ENCODE measurements at regions not wholly inside any gene's neighbourhood (a gene's known extent, or its start where the extent isn't known, plus 50 kb on each side); places are given as distances from the start of the nearest gene placed in this dataset.

- Histone ChIP-seq H4K91ac (replicated peaks; ENCODE audit: insufficient read length, low read length) (no peak overlapping the region), H2AK5ac (ENCODE audit: low read depth, low read length) (no peak overlapping the region), H2BK12ac (ENCODE audit: low read depth, low read length) (no peak overlapping the region), H3K23ac (ENCODE audit: insufficient read length) (no peak overlapping the region), H4K20me1 (replicated peaks in 1 of 2; ENCODE audit: control insufficient read depth in 1 of 2, insufficient read depth in 2 of 2, low read length in 2 of 2) (no peaks in the 10 kb centered on the region), H4K5ac (ENCODE audit: insufficient read length, low read depth, low read length) (no peak overlapping the region), H3K79me1 (ENCODE audit: low read depth, low read length) (no peaks in the 10 kb centered on the region), H3K4me2 (ENCODE audit: insufficient read depth in 1 of 2, low read depth in 2 of 2, low read length in 2 of 2) (no peak overlapping the region), H2BK20ac (ENCODE audit: low read length) (no peak overlapping the region), H2AFZ (ENCODE audit: low read length) (no peak overlapping the region), H3K4ac (replicated peaks; ENCODE audit: insufficient read length, low read depth, low read length) (no peak overlapping the region), H3K14ac (ENCODE audit: insufficient read length) (no peak overlapping the region), H2BK120ac (replicated peaks; ENCODE audit: low read depth, low read length) (no peak overlapping the region), H3K4me3 (ENCODE audit: extremely low read depth in 1 of 4, insufficient read depth in 2 of 4, low read depth in 3 of 4, low read length in 4 of 4) (no peak overlapping the region), H3K27ac (ENCODE audit: low read depth, low read length) (no peak overlapping the region), H2BK5ac (ENCODE audit: low read depth, low read length) (no peak overlapping the region), H2BK15ac (ENCODE audit: low read length) (no peak overlapping the region), H3K9me3 (ENCODE audit: insufficient read depth in 2 of 2, low read depth in 1 of 2, low read length in 1 of 2) (no peaks in the 10 kb centered on the region), H3K27me3 (replicated peaks in 1 of 4; ENCODE audit: control insufficient read depth in 3 of 4, extremely low read depth in 1 of 4, insufficient read depth in 3 of 4, low read length in 3 of 4) (no peaks in the 10 kb centered on the region), H4K8ac (ENCODE audit: extremely low read depth, insufficient read depth, low read length) (no peak overlapping the region), H3K9ac (replicated peaks in 1 of 4; ENCODE audit: extremely low read depth in 1 of 4, low read depth in 3 of 4, low read length in 3 of 4) (no peak overlapping the region), H3K36me3 (ENCODE audit: control insufficient read depth in 2 of 4, insufficient read depth in 4 of 4, low read length in 3 of 4) (no peaks in the 10 kb centered on the region), H3K79me2 (ENCODE audit: control insufficient read depth in 1 of 2, insufficient read depth in 2 of 2, low read length in 2 of 2) (no peaks in the 10 kb centered on the region), H3K23me2 (ENCODE audit: low read depth, low read length) (no peaks in the 10 kb centered on the region), H3K56ac (replicated peaks; ENCODE audit: insufficient read length, low read depth, low read length) (no peak overlapping the region), H3K18ac (ENCODE audit: extremely low read depth, low read length) (no peak overlapping the region), H3K4me1 (replicated peaks in 1 of 4; ENCODE audit: control insufficient read depth in 3 of 4, insufficient read depth in 4 of 4, low read length in 3 of 4) (no peaks in the 10 kb centered on the region)
- TF ChIP-seq EGR1 (IDR thresholded peaks at IDR 0.05; ENCODE audit: borderline replicate concordance, low read depth, low read length) (no peak), RNF2 (IDR thresholded peaks at IDR 0.05; ENCODE audit: borderline replicate concordance, low read depth, low read length, missing control alignments, poor library complexity, severe bottlenecking) (no peak), JUN (IDR thresholded peaks at IDR 0.05; ENCODE audit: low read depth, low read length) (no peak), POU5F1 (IDR thresholded peaks at IDR 0.05; ENCODE audit: low read depth, low read length) (no peak), EP300 (IDR thresholded peaks at IDR 0.05; ENCODE audit: borderline replicate concordance in 1 of 2, low read depth in 2 of 2, low read length in 2 of 2) (no peak), RBBP5 (IDR thresholded peaks at IDR 0.05; ENCODE audit: borderline replicate concordance, low read depth, low read length) (no peak), CTBP2 (IDR thresholded peaks at IDR 0.05; ENCODE audit: borderline replicate concordance, insufficient read depth, insufficient read length, low read length) (no peak), HDAC2 (IDR thresholded peaks at IDR 0.05; ENCODE audit: borderline replicate concordance in 1 of 2, low read depth in 2 of 2, low read length in 2 of 2) (no peak), YY1 (IDR thresholded peaks at IDR 0.05; ENCODE audit: low read depth, low read length) (no peak)
- TF ChIP-seq, protein P1, sequence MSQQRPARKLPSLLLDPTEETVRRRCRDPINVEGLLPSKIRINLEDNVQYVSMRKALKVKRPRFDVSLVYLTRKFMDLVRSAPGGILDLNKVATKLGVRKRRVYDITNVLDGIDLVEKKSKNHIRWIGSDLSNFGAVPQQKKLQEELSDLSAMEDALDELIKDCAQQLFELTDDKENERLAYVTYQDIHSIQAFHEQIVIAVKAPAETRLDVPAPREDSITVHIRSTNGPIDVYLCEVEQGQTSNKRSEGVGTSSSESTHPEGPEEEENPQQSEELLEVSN (IDR thresholded peaks at IDR 0.05), result no peak
- FAIRE-seq (no peak), DNase-seq (ENCODE audit: low read depth in 1 of 2, low spot score in 2 of 2) (no peak)
- 91% methylated on average over 2 of the region's 2 CpGs; no CpG with 5 or more reads in 1 of the 2 experiments for WGBS, 2 experiments (ENCODE audit: extremely low coverage in 1 of 2, insufficient coverage in 1 of 2, insufficient read length in 1 of 2, insufficient replicate concordance in 2 of 2, low coverage in 1 of 2, low lambda C conversion rate in 2 of 2, missing lambda C conversion rate in 1 of 2)
- CTCF ChIA-PET (ENCODE audit: partially characterized antibody), result no interaction called here
- POLR2A ChIA-PET (ENCODE audit: partially characterized antibody), result no interaction called here
These were observed 624.5 kb upstream of the ROBO2 start for GRCh38 chr3:76415384-76415783.

All from H1 (cell line).